Fibroblast of the aortic adventitia (primary cell): ENCODE measurements at regions not wholly inside any gene's neighbourhood (a gene's known extent, or its start where the extent isn't known, plus 50 kb on each side); places are given as distances from the start of the nearest gene placed in this dataset.

Source experiments
- DNase-seq: peaks from one replicate; pipeline ENCODE4 v3.0.0-alpha.2; 2010; ENCODE audit warnings: low read depth
- H3K4me3 ChIP-seq: 2 replicates; pipeline ENCODE4 v1.5.1; 2011; ENCODE audit warnings: low read depth, mild to moderate bottlenecking, control low read depth, low read length, moderate library complexity
- TF ChIP-seq, protein P1 (sequence below): IDR thresholded peaks from 2 replicates; pipeline ENCODE4 v1.5.1; 2011; ENCODE audit warnings: mild to moderate bottlenecking, low read length, control low read depth, inconsistent platforms; ENCODE audit not compliant: insufficient read depth

DNA sequence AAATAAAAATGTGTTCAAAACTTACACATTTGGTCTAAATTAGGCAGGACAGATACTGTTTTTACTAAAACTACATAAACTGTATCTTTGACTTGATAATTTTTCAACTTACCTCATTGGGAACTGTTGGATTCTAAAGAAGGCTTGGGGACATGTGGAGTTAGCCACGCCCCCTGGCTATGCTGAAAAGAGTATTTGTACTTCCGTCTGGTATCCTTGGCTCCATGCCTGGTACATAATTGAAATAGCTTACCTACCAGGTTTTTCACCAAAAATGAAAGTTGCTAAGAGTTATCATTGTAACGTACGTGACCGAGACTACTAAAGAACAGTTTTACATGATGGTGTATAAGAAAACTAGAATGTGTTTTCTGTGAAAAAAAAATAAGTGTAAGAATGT is 604.8 kb upstream of the IGFBP3 start:
- TF ChIP-seq, protein P1, sequence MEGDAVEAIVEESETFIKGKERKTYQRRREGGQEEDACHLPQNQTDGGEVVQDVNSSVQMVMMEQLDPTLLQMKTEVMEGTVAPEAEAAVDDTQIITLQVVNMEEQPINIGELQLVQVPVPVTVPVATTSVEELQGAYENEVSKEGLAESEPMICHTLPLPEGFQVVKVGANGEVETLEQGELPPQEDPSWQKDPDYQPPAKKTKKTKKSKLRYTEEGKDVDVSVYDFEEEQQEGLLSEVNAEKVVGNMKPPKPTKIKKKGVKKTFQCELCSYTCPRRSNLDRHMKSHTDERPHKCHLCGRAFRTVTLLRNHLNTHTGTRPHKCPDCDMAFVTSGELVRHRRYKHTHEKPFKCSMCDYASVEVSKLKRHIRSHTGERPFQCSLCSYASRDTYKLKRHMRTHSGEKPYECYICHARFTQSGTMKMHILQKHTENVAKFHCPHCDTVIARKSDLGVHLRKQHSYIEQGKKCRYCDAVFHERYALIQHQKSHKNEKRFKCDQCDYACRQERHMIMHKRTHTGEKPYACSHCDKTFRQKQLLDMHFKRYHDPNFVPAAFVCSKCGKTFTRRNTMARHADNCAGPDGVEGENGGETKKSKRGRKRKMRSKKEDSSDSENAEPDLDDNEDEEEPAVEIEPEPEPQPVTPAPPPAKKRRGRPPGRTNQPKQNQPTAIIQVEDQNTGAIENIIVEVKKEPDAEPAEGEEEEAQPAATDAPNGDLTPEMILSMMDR, result no peak
- DNase-seq, result no peak
- H3K4me3 ChIP-seq, result no peak overlapping the region

DNA sequence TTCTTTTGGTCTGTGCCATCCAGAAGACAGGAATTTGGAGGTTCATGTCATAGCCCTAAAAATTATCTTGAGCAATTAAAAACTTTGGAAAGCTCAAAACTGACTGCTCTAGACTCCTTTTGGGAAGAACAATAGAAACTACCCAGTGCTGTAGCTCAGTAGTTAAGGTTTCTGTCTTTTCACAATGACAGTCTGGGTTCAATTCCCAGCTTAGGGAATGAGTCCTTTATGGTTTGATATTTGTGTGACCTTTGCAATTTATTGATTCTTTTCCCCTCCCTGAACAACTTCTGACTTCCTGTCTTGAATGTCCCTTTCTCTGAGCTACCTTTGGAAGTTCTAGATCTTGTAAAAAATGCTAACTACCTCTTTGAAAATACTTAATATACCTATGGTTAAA is 603.3 kb upstream of the IGFBP3 start:
- TF ChIP-seq, protein P1, result no peak
- peak; percentile 51 for DNase-seq

DNA sequence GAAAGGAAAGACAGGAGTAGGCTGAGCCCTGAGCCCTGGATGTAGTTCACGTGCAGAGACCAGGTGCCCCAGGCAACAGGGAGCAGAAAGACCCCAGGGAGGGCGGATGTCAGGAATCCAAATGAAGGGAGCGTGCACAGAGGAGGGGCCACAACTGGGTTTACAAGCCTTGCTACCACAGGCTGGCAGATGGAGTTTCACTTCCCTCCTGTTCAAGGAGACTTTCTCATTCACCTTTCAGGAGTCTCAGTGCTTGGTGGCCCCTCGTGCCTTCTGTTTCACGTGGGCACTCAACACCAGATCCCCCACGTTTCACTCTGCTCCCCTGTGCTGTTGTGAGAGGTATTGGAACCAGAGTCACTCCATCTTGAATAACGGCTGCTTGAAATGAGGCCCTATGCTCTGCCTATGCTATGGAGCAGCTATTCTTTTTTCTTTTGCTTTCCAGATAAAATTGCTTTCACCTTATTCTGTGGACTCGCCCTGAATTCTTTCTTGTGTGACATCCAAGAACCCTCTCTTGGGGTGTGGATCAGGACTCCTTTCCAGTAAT is 601.4 kb upstream of the IGFBP3 start:
- TF ChIP-seq, protein P1, result no peak
- no peak for DNase-seq

More for the DNA sequence above, 603.3 kb upstream of the IGFBP3 start:
- no peak overlapping the region for H3K4me3 ChIP-seq

DNA sequence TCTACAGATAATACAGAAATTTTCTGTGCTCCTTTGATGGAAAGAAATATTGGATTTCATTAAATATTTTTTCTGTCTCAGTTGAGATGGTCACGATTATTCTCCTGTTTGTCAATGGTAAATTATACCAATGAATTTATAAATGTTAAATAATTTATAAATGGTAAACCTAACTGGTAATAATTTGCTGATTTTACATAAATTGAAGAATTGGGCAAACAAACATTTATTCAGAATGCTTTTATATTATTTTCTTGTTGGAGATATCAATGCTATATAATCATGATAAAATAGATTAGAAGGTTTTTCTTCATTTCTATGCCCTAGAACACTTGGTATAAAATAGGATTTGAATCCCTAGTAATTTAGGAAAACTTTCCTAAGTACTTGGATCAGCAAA is 597.6 kb upstream of the IGFBP3 start:
- TF ChIP-seq, protein P1, result no peak
- H3K4me3 ChIP-seq, result no peak overlapping the region
- no peak for DNase-seq

More for the DNA sequence above, 601.4 kb upstream of the IGFBP3 start:
- no peak overlapping the region for H3K4me3 ChIP-seq

DNA sequence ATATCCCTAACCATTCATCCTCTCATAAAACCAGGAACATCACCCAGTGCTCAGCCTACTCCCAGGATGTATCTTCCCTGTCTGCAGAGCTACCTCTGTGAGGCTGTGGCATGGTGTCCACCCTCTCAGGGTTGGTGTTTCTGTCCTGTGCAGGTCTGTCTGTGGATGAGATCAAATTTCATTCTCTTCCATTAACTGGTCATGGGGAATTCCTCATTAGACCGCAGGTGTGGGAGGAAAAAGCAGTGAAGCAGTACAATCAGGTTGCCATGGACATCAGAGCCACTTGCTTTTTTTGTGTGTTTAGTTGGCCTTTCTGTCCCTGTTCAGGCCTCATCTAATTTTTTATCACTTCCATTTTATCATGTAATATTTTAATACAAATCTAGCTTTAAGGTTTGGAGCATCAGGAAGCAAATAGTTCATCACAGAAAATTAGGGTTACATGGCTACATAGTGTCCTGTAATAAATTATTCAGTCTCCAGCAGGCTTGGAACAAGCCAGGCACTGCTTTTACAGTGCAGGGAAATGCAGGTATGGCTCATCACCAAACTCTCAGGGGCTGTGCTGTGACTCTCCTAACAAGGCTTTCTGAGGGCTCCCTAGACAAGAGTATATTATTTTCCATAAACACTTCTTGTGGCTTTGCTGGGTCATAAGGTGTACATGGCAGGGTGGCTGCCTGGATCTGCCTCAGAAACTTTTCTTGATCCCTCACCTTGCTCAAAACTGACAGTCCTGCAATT is 594.9 kb upstream of the IGFBP3 start:
- no peak for DNase-seq
- no peak overlapping the region for H3K4me3 ChIP-seq
- TF ChIP-seq, protein P1, result no peak

DNA sequence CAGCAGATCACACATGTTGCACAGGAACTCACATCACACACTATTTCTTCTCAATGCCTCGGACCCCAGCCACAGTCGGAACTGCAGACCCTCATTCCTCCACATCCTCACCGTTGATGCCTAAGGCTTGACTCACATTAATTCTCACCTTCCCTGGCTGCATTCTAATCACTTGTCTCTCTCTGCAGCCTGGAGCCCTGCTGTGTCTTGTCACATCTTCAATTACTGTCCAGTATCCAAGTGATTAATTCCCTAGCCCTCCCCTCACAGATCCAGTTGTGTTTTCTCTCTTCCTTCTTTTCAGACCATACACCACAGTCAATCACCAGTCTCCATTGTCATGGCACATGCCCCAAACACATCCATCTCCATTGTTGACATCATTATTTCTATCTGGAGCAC is 592.4 kb upstream of the IGFBP3 start:
- DNase-seq, result no peak
- no peak overlapping the region for H3K4me3 ChIP-seq
- TF ChIP-seq, protein P1, result no peak
